H1 (cell line): ENCODE measurements at regions not wholly inside any gene's neighbourhood (a gene's known extent, or its start where the extent isn't known, plus 50 kb on each side); places are given as distances from the start of the nearest gene placed in this dataset.

Source experiments
- CTCF ChIA-PET: fragments of 300-600 bp; sonication (Branson Sonifier 250); formaldehyde crosslinking; loops from one replicate; lab custom pipeline; 2021; ENCODE audit not compliant: partially characterized antibody; lab: Charles Lee
- POLR2A ChIA-PET: fragments of 300-600 bp; sonication (Branson Sonifier 250); formaldehyde crosslinking; loops from one replicate; lab custom pipeline; 2021; ENCODE audit warnings: inconsistent platforms; ENCODE audit not compliant: partially characterized antibody; lab: Charles Lee
- DNase-seq, 2 experiments: peaks; one replicate each; pipeline versions ENCODE4 v3.0.0 to v3.0.0-alpha.2; 2010 to 2022; ENCODE audit warnings: low spot score in 2 of 2, low read depth in 1 of 2, mixed read lengths in 1 of 2
- FAIRE-seq: peaks from 2 replicates; lab custom pipeline; 2011; peaks lifted over from hg19 to GRCh38; lab: Jason Lieb, UNC
- H2AFZ ChIP-seq: 2 replicates; pipeline ENCODE4 v1.8.1; 2012; ENCODE audit warnings: low read length, inconsistent platforms
- H2AK5ac ChIP-seq: 2 replicates; pipeline ENCODE4 v1.6.1; 2013; ENCODE audit warnings: low read depth, low read length
- H2BK120ac ChIP-seq: replicated peaks from 2 replicates; pipeline ENCODE3; 2013; ENCODE audit warnings: low read depth, low read length, inconsistent platforms
- H2BK12ac ChIP-seq: 2 replicates; pipeline ENCODE4 v1.6.1; 2013; ENCODE audit warnings: low read depth, low read length
- H2BK15ac ChIP-seq: 2 replicates; pipeline ENCODE4 v1.6.1; 2013; ENCODE audit warnings: low read length
- H2BK20ac ChIP-seq: 2 replicates; pipeline ENCODE4 v1.6.1; 2013; ENCODE audit warnings: low read length
- H2BK5ac ChIP-seq: 2 replicates; pipeline ENCODE4 v1.6.1; 2013; ENCODE audit warnings: low read depth, low read length
- H3K14ac ChIP-seq: 2 replicates; pipeline ENCODE4 v1.6.1; 2013; ENCODE audit warnings: inconsistent platforms; ENCODE audit not compliant: insufficient read length
- H3K18ac ChIP-seq: 2 replicates; pipeline ENCODE4 v1.6.1; 2013; ENCODE audit warnings: low read length; ENCODE audit errors: extremely low read depth
- H3K23ac ChIP-seq: 2 replicates; pipeline ENCODE4 v1.6.1; 2013; ENCODE audit warnings: inconsistent platforms; ENCODE audit not compliant: insufficient read length
- H3K23me2 ChIP-seq: 2 replicates; pipeline ENCODE4 v1.6.1; 2013; ENCODE audit warnings: low read depth, low read length
- H3K27ac ChIP-seq: 2 replicates; pipeline ENCODE4 v1.6.1; 2011; ENCODE audit warnings: low read depth, low read length, inconsistent platforms
- H3K27me3 ChIP-seq, 4 experiments: replicated peaks in 1 of 4; 1 replicate in 1 of 4; 2 replicates in 3 of 4; pipeline versions ENCODE4 v1.6.1 to v1.8.1; 2011 to 2013; ENCODE audit warnings: low read length in 3 of 4, mild to moderate bottlenecking in 3 of 4, inconsistent platforms in 2 of 4, mixed read lengths in 2 of 4, moderate library complexity in 1 of 4; ENCODE audit not compliant: control insufficient read depth in 3 of 4, insufficient read depth in 3 of 4; ENCODE audit errors: extremely low read depth in 1 of 4
- H3K36me3 ChIP-seq, 4 experiments: 2 replicates each; pipeline versions ENCODE4 v1.6.1 to v1.8.1; 2011 to 2013; ENCODE audit warnings: mild to moderate bottlenecking in 4 of 4, low read length in 3 of 4, moderate library complexity in 2 of 4, control low read depth in 1 of 4, inconsistent platforms in 1 of 4; ENCODE audit not compliant: insufficient read depth in 4 of 4, control insufficient read depth in 2 of 4
- H3K4ac ChIP-seq: replicated peaks from 2 replicates; pipeline ENCODE3; 2013; ENCODE audit warnings: low read length, low read depth, mixed read lengths, inconsistent platforms; ENCODE audit not compliant: insufficient read length
- H3K4me1 ChIP-seq, 4 experiments: replicated peaks in 1 of 4; 1 replicate in 1 of 4; 2 replicates in 3 of 4; pipeline versions ENCODE4 v1.6.1 to v1.8.1; 2011 to 2013; ENCODE audit warnings: low read length in 3 of 4, inconsistent platforms in 2 of 4, mixed read lengths in 1 of 4; ENCODE audit not compliant: insufficient read depth in 4 of 4, control insufficient read depth in 3 of 4
- H3K4me2 ChIP-seq, 2 experiments: 2 replicates each; pipeline versions ENCODE4 v1.6.1 to v1.8.1; 2011 to 2013; ENCODE audit warnings: low read depth in 2 of 2, low read length in 2 of 2, control low read depth in 1 of 2, inconsistent platforms in 1 of 2, mild to moderate bottlenecking in 1 of 2; ENCODE audit not compliant: insufficient read depth in 1 of 2
- H3K4me3 ChIP-seq, 4 experiments: fragments of 200-600, 300-600 bp in 1 of 4; sonication (generic), shearing (Covaris generic), sonication (Bioruptor Twin) in 1 of 4; 2 replicates each; pipeline versions ENCODE4 v1.5.1 to v1.8.1; 2011 to 2016; ENCODE audit warnings: low read length in 4 of 4, low read depth in 3 of 4, control low read depth in 2 of 4, inconsistent platforms in 2 of 4, mild to moderate bottlenecking in 2 of 4, mixed read lengths in 1 of 4, moderate library complexity in 1 of 4; ENCODE audit not compliant: insufficient read depth in 2 of 4; ENCODE audit errors: extremely low read depth in 1 of 4
- H3K56ac ChIP-seq: replicated peaks from 2 replicates; pipeline ENCODE3; 2013; ENCODE audit warnings: low read depth, mild to moderate bottlenecking, mixed read lengths, low read length, inconsistent platforms; ENCODE audit not compliant: insufficient read length
- H3K79me1 ChIP-seq: 2 replicates; pipeline ENCODE4 v1.6.1; 2013; ENCODE audit warnings: low read depth, low read length, control low read depth
- H3K79me2 ChIP-seq, 2 experiments: 2 replicates each; pipeline versions ENCODE4 v1.6.1 to v1.8.1; 2012 to 2013; ENCODE audit warnings: low read length in 2 of 2, mild to moderate bottlenecking in 2 of 2, inconsistent platforms in 1 of 2; ENCODE audit not compliant: insufficient read depth in 2 of 2, control insufficient read depth in 1 of 2
- H3K9ac ChIP-seq, 4 experiments: replicated peaks in 1 of 4; 1 replicate in 1 of 4; 2 replicates in 3 of 4; pipeline versions ENCODE4 v1.6.1 to v1.8.1; 2011 to 2013; ENCODE audit warnings: low read depth in 3 of 4, low read length in 3 of 4, control low read depth in 2 of 4, mild to moderate bottlenecking in 2 of 4, moderate library complexity in 2 of 4, inconsistent platforms in 1 of 4; ENCODE audit errors: extremely low read depth in 1 of 4
- H3K9me3 ChIP-seq, 2 experiments: 2 replicates each; pipeline versions ENCODE4 v1.6.1 to v1.8.1; 2012 to 2013; ENCODE audit warnings: mild to moderate bottlenecking in 2 of 2, moderate library complexity in 2 of 2, control low read depth in 1 of 2, inconsistent platforms in 1 of 2, low read depth in 1 of 2, low read length in 1 of 2, mixed read lengths in 1 of 2; ENCODE audit not compliant: insufficient read depth in 2 of 2
- H4K20me1 ChIP-seq, 2 experiments: replicated peaks in 1 of 2; 2 replicates each; pipeline versions ENCODE3 to v1.8.1; 2011 to 2013; ENCODE audit warnings: inconsistent platforms in 2 of 2, low read length in 2 of 2, mild to moderate bottlenecking in 1 of 2; ENCODE audit not compliant: insufficient read depth in 2 of 2, control insufficient read depth in 1 of 2
- H4K5ac ChIP-seq: 2 replicates; pipeline ENCODE4 v1.6.1; 2013; ENCODE audit warnings: low read length, low read depth, mixed read lengths, inconsistent platforms; ENCODE audit not compliant: insufficient read length
- H4K8ac ChIP-seq: 2 replicates; pipeline ENCODE4 v1.8.0; 2013; ENCODE audit warnings: mild to moderate bottlenecking, moderate library complexity, low read length, inconsistent platforms; ENCODE audit not compliant: insufficient read depth; ENCODE audit errors: extremely low read depth
- H4K91ac ChIP-seq: replicated peaks from 2 replicates; pipeline ENCODE3; 2013; ENCODE audit warnings: low read length, mixed read lengths, inconsistent platforms; ENCODE audit not compliant: insufficient read length
- MAFK ChIP-seq: IDR thresholded peaks from 2 replicates; pipeline ENCODE4 v1.6.1; 2012; ENCODE audit warnings: low read depth, mild to moderate bottlenecking, improper control_type of control experiment, low read length
- RBBP5 ChIP-seq: IDR thresholded peaks from 2 replicates; pipeline ENCODE4 v1.7.1; 2012; ENCODE audit warnings: low read depth, mild to moderate bottlenecking, inconsistent platforms, low read length, moderate library complexity, borderline replicate concordance
- TAF1 ChIP-seq: IDR thresholded peaks from 2 replicates; pipeline ENCODE4 v1.6.1; 2011; ENCODE audit warnings: mild to moderate bottlenecking, low read depth, low read length
- WGBS, 2 experiments: shearing (Covaris generic) in 1 of 2; methylation state at CpG; one replicate each; pipeline versions ENCODE4 v1.1.6 to v1.1.7; 2013 to 2015; ENCODE audit warnings: low lambda C conversion rate in 2 of 2, mixed read lengths in 2 of 2, inconsistent platforms in 1 of 2, low coverage in 1 of 2, missing lambda C conversion rate in 1 of 2; ENCODE audit not compliant: insufficient replicate concordance in 2 of 2, insufficient coverage in 1 of 2, insufficient read length in 1 of 2; ENCODE audit errors: extremely low coverage in 1 of 2, missing lambda C conversion rate in 1 of 2; 5-methylcytosine and 5-hydroxymethylcytosine counted together
- TF ChIP-seq, protein P1 (sequence below), 3 experiments: IDR thresholded peaks; 1 replicate in 2 of 3; 2 replicates in 1 of 3; pipeline versions ENCODE4 v1.5.1 to v1.6.1; 2011; ENCODE audit warnings: low read length in 3 of 3, mild to moderate bottlenecking in 3 of 3, inconsistent platforms in 2 of 3, low read depth in 1 of 3, moderate library complexity in 1 of 3; ENCODE audit not compliant: insufficient read depth in 1 of 3; ENCODE audit errors: control extremely low read depth in 1 of 3

DNA sequence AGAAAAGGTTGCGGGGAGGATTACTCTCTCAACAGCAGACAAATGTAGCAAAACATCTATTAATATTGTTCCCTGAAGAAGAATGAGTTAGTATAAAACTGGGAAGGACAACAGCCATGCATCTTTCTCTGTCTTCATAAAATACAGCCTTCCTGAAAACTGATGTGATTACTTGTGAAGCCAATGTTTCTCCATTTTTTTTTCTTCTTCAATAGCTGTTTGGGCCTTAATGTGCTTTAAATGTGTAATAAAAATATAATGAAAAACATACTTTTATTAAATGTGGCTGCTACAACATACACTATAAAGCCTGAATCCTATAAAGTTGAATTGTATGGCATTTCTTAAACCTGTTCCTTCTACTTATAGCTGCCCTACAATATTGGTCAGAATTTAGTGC is 146.3 kb upstream of the LMCD1 start:
- Histone ChIP-seq H2AK5ac (no peak overlapping the region), H3K4me1 (peaks cover 0 to 3% (median 0%) of the 10 kb centered on the region in 4 experiments; a peak in 2 of 7 replicates), H3K9ac (no peak overlapping the region), H3K23me2 (no peaks in the 10 kb centered on the region), H3K4me3 (no peak overlapping the region), H3K27ac (no peak overlapping the region), H4K91ac (no peak overlapping the region), H4K8ac (no peak overlapping the region), H3K36me3 (no peaks in the 10 kb centered on the region), H3K4ac (no peak overlapping the region), H2BK5ac (no peak overlapping the region), H2BK20ac (no peak overlapping the region), H2BK15ac (no peak overlapping the region), H2BK12ac (no peak overlapping the region), H4K20me1 (no peaks in the 10 kb centered on the region), H3K9me3 (no peaks in the 10 kb centered on the region; a peak in 1 of 4 replicates), H3K79me1 (no peaks in the 10 kb centered on the region), H3K56ac (no peak overlapping the region), H3K79me2 (no peaks in the 10 kb centered on the region), H3K4me2 (no peak overlapping the region), H2BK120ac (no peak overlapping the region), H3K14ac (no peak overlapping the region), H3K23ac (no peak overlapping the region), H3K27me3 (no peaks in the 10 kb centered on the region), H4K5ac (no peak overlapping the region), H2AFZ (no peak overlapping the region), H3K18ac (no peak overlapping the region)
- ChIA-PET POLR2A (no interaction called here), CTCF (interaction anchor here (0.6 to 1.3 kb wide), 3 partner anchors 9 to 53 kb away, joined by 3 to 4 read pairs (median 4); no protein-coding TSS in a partner anchor)
- TF ChIP-seq RBBP5: no peak
- no peak for TF ChIP-seq MAFK
- no peak for TF ChIP-seq TAF1
- TF ChIP-seq, protein P1, sequence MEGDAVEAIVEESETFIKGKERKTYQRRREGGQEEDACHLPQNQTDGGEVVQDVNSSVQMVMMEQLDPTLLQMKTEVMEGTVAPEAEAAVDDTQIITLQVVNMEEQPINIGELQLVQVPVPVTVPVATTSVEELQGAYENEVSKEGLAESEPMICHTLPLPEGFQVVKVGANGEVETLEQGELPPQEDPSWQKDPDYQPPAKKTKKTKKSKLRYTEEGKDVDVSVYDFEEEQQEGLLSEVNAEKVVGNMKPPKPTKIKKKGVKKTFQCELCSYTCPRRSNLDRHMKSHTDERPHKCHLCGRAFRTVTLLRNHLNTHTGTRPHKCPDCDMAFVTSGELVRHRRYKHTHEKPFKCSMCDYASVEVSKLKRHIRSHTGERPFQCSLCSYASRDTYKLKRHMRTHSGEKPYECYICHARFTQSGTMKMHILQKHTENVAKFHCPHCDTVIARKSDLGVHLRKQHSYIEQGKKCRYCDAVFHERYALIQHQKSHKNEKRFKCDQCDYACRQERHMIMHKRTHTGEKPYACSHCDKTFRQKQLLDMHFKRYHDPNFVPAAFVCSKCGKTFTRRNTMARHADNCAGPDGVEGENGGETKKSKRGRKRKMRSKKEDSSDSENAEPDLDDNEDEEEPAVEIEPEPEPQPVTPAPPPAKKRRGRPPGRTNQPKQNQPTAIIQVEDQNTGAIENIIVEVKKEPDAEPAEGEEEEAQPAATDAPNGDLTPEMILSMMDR (IDR thresholded peaks at IDR 0.05; ENCODE audit: control extremely low read depth in 1 of 3, insufficient read depth in 1 of 3, low read depth in 1 of 3, low read length in 3 of 3): no peak
- DNase-seq (no peak), FAIRE-seq (no peak)
- WGBS, 2 experiments: 78% methylated on average over 1 of the region's 1 CpG; no CpG with 5 or more reads in 1 of the 2 experiments
